HCT116 (cell line): ENCODE measurements at regions not wholly inside any gene's neighbourhood (a gene's known extent, or its start where the extent isn't known, plus 50 kb on each side); places are given as distances from the start of the nearest gene placed in this dataset.

Experiments used
- ATF3 ChIP-seq: IDR thresholded peaks from 2 replicates; pipeline ENCODE4 v1.6.1; 2012
- CBX3 ChIP-seq: IDR thresholded peaks from 2 replicates; pipeline ENCODE4 v1.6.1; 2012; ENCODE audit warnings: low read depth
- CTCF ChIP-seq, 3 experiments: fragments of 200-600 bp in 1 of 3; sonication (generic) in 1 of 3; IDR thresholded peaks in 2 of 3; conservative IDR thresholded peaks in 1 of 3; 2 replicates each; pipeline ENCODE4 v1.5.1; 2012 to 2017; ENCODE audit warnings: low read depth in 2 of 3, low read length in 2 of 3, antibody characterized with exemption in 1 of 3, borderline replicate concordance in 1 of 3, control low read depth in 1 of 3, mild to moderate bottlenecking in 1 of 3, mixed read lengths in 1 of 3, mixed run types in 1 of 3, moderate library complexity in 1 of 3; ENCODE audit not compliant: insufficient read depth in 1 of 3
- EZH2 ChIP-seq: fragments of 200-600 bp; sonication (generic); IDR thresholded peaks from 2 replicates; pipeline ENCODE4 v1.6.1; 2017; ENCODE audit warnings: antibody characterized with exemption, mixed run types
- EZH2phosphoT487 ChIP-seq: fragments of 200-600 bp; IDR thresholded peaks from 2 replicates; pipeline ENCODE4 v1.6.1; 2018; ENCODE audit warnings: antibody characterized with exemption, borderline replicate concordance
- POLR2A ChIP-seq: IDR thresholded peaks from 2 replicates; pipeline ENCODE4 v1.7.0; 2011; ENCODE audit warnings: borderline replicate concordance; ENCODE audit not compliant: insufficient read depth, insufficient read length; ENCODE audit errors: extremely low read depth
- POLR2AphosphoS5 ChIP-seq: IDR thresholded peaks from 2 replicates; pipeline ENCODE4 v1.6.1; 2011; ENCODE audit warnings: mild to moderate bottlenecking, low read depth, low read length, moderate library complexity
- REST ChIP-seq: IDR thresholded peaks from 2 replicates; pipeline ENCODE4 v1.6.1; 2012; ENCODE audit warnings: low read depth
- YY1 ChIP-seq: IDR thresholded peaks from 2 replicates; pipeline ENCODE4 v1.6.1; 2011; ENCODE audit warnings: low read length, low read depth, moderate library complexity, mild to moderate bottlenecking; ENCODE audit not compliant: insufficient replicate concordance; ENCODE audit errors: extremely low read depth
- ZFX ChIP-seq: fragments of 450-650 bp; IDR thresholded peaks from 2 replicates; pipeline ENCODE4 v1.6.1; 2017

GRCh38 chr6:95846652-95847051 is 169.1 kb upstream of the FUT9 start:
- TF ChIP-seq CTCF (IDR thresholded peaks at IDR 0.05 in 2 of 3, conservative IDR thresholded peaks at IDR 0.05 in 1 of 3; ENCODE audit: borderline replicate concordance in 1 of 3, insufficient read depth in 1 of 3, low read depth in 2 of 3, low read length in 2 of 3) (no peak), POLR2A (no peak), ATF3 (no peak), REST (no peak), YY1 (no peak), POLR2AphosphoS5 (no peak), EZH2phosphoT487 (no peak), ZFX (no peak), EZH2 (no peak), CBX3 (no peak)
